K562 (cell line): ENCODE measurements at regions not wholly inside any gene's neighbourhood (a gene's known extent, or its start where the extent isn't known, plus 50 kb on each side); places are given as distances from the start of the nearest gene placed in this dataset.

Experiments used
- ATAC-seq: fragments of 200-7000 bp; cut with Tn5 transposase; 3 replicates; pipeline ENCODE4 v1.9.1; 2020; ENCODE audit warnings: moderate library complexity
- BruUV-seq: library from RNA; stranded (reverse); fragments of 400-500 nt; replicated peaks from 2 replicates; lab custom pipeline; 2021; lab: Mats Ljungman, UMichigan
- CTCF ChIA-PET: fragments of 300-600 bp; formaldehyde crosslinking; extraction: SDS; loops from one replicate; lab custom pipeline; 2021; ENCODE audit warnings: low intra/inter-chr PET ratio; lab: Yijun Ruan, JAX
- POLR2A ChIA-PET: fragments of 300-600, 350-650 bp; sonication (Branson Sonifier 250); formaldehyde crosslinking; extraction: SDS; loops from one replicate; lab custom pipeline; 2021; ENCODE audit warnings: antibody characterized with exemption, inconsistent platforms; lab: Yijun Ruan, JAX
- DNase-seq, 4 experiments: peaks; one replicate each; pipeline versions ENCODE4 v3.0.0 to v3.0.0-alpha.2; 2011 to 2018; ENCODE audit warnings: low spot score in 3 of 4, mixed read lengths in 3 of 4; ENCODE audit errors: extremely low read depth in 1 of 4
- FAIRE-seq: peaks from 2 replicates; lab custom pipeline; 2011; peaks lifted over from hg19 to GRCh38; lab: Jason Lieb, UNC
- H2AFZ ChIP-seq: 2 replicates; pipeline ENCODE4 v1.6.0; 2011; ENCODE audit warnings: low read depth, low read length, control low read depth, inconsistent platforms
- H3K27ac ChIP-seq: fragments of 200-600 bp; 3 replicates; pipeline ENCODE4 v1.8.0; 2011; ENCODE audit warnings: low read depth, mild to moderate bottlenecking, control low read depth, inconsistent platforms, low read length, moderate library complexity, mixed read lengths; ENCODE audit errors: extremely low read depth
- H3K27me3 ChIP-seq, 2 experiments: fragments of 300-600 bp in 1 of 2; 2 replicates in 1 of 2; 3 replicates in 1 of 2; pipeline versions ENCODE4 v1.6.0 to v1.8.0; 2011; ENCODE audit warnings: inconsistent platforms in 2 of 2, low read length in 2 of 2, mild to moderate bottlenecking in 1 of 2, mixed read lengths in 1 of 2, moderate library complexity in 1 of 2; ENCODE audit not compliant: control insufficient read depth in 2 of 2, insufficient read depth in 2 of 2
- H3K36me3 ChIP-seq: fragments of 300-600 bp; 3 replicates; pipeline ENCODE4 v1.8.0; 2011; ENCODE audit warnings: mild to moderate bottlenecking, low read length, inconsistent platforms; ENCODE audit not compliant: control insufficient read depth, insufficient read depth
- H3K4me1 ChIP-seq, 2 experiments: fragments of 200-600 bp in 1 of 2; replicated peaks in 1 of 2; 2 replicates in 1 of 2; 3 replicates in 1 of 2; pipeline versions ENCODE4 v1.5.1 to v1.8.0; 2011; ENCODE audit warnings: inconsistent platforms in 2 of 2, low read length in 2 of 2, mild to moderate bottlenecking in 1 of 2, mixed read lengths in 1 of 2, moderate library complexity in 1 of 2; ENCODE audit not compliant: control insufficient read depth in 2 of 2, insufficient read depth in 2 of 2
- H3K4me2 ChIP-seq: 2 replicates; pipeline ENCODE4 v1.6.1; 2011; ENCODE audit warnings: low read length, control low read depth, inconsistent platforms, mixed read lengths; ENCODE audit not compliant: insufficient read depth
- H3K4me3 ChIP-seq: fragments of 200-600 bp; sonication (generic), shearing (Covaris generic); 2 replicates; pipeline ENCODE4 v1.5.1; 2016; ENCODE audit warnings: control low read depth, inconsistent platforms
- H3K79me2 ChIP-seq: fragments of 200-600 bp; 3 replicates; pipeline ENCODE4 v1.8.0; 2011; ENCODE audit warnings: low read length, inconsistent platforms; ENCODE audit not compliant: control insufficient read depth, insufficient read depth
- H3K9ac ChIP-seq, 2 experiments: 2 replicates each; pipeline versions ENCODE4 v1.6.0 to v1.6.1; 2011; ENCODE audit warnings: low read depth in 2 of 2, low read length in 2 of 2, control low read depth in 1 of 2, inconsistent platforms in 1 of 2, mild to moderate bottlenecking in 1 of 2, mixed read lengths in 1 of 2; ENCODE audit not compliant: insufficient read depth in 1 of 2
- H3K9me1 ChIP-seq: one replicate; pipeline ENCODE4 v1.6.0; 2011; ENCODE audit warnings: inconsistent platforms, mild to moderate bottlenecking, low read length, moderate library complexity; ENCODE audit not compliant: control insufficient read depth, insufficient read depth
- H3K9me3 ChIP-seq: replicated peaks from 2 replicates; pipeline ENCODE4 v1.5.1; 2011; ENCODE audit warnings: low read depth, low read length, inconsistent platforms; ENCODE audit not compliant: control insufficient read depth, insufficient read depth
- H4K20me1 ChIP-seq: replicated peaks from 2 replicates; pipeline ENCODE4 v1.6.1; 2011; ENCODE audit warnings: low read length, inconsistent platforms, mixed read lengths; ENCODE audit not compliant: control insufficient read depth, insufficient read depth
- CREB3 ChIP-seq: fragments of 450-650 bp; conservative IDR thresholded peaks from 2 replicates; pipeline ENCODE4 v1.6.1; 2016; ENCODE audit warnings: missing genetic modification characterization, low read depth, mild to moderate bottlenecking, missing compliant biosample characterization, moderate library complexity
- FUS ChIP-seq: fragments of 200-400 bp; formaldehyde crosslinking; optimal IDR thresholded peaks from 2 replicates; pipeline ENCODE3; 2017; ENCODE audit warnings: low read depth, low read length
- SMARCE1 ChIP-seq: fragments of 450-650 bp; IDR thresholded peaks from 2 replicates; pipeline ENCODE4 v1.7.1; 2016; ENCODE audit warnings: mild to moderate bottlenecking
- SRSF3 ChIP-seq: fragments of 200-400 bp; formaldehyde crosslinking; IDR thresholded peaks from 2 replicates; pipeline ENCODE4 v1.6.1; 2016; ENCODE audit warnings: mild to moderate bottlenecking, low read length, moderate library complexity; ENCODE audit not compliant: insufficient read depth
- STAT5B ChIP-seq: fragments of 250-450 bp; sonication (Bioruptor Pico); IDR thresholded peaks from 2 replicates; pipeline ENCODE4 v1.8.0; 2021; ENCODE audit warnings: mild to moderate bottlenecking, inconsistent platforms
- ZBTB40 ChIP-seq, 2 experiments: fragments of 450-650 bp in 1 of 2; sonication (generic) in 1 of 2; formaldehyde crosslinking in 1 of 2; IDR thresholded peaks; 2 replicates each; pipeline versions ENCODE4 v1.7.1 to v1.9.0; 2016 to 2022; ENCODE audit warnings: inconsistent platforms in 1 of 2, mild to moderate bottlenecking in 1 of 2, missing genetic modification reagents in 1 of 2
- ZNF197 ChIP-seq: fragments of 200-800 bp; sonication (Bioruptor generic); IDR thresholded peaks from 2 replicates; pipeline ENCODE4 v1.6.1; 2016; ENCODE audit warnings: low read depth, missing genetic modification characterization, missing compliant biosample characterization
- ZNF212 ChIP-seq: fragments of 450-650 bp; formaldehyde crosslinking; IDR thresholded peaks from 2 replicates; pipeline ENCODE4 v1.4.0; 2020; ENCODE audit warnings: mild to moderate bottlenecking
- ZNF589 ChIP-seq: fragments of 200-800 bp; sonication (Bioruptor generic); IDR thresholded peaks from 2 replicates; pipeline ENCODE4 v1.6.1; 2016; ENCODE audit warnings: low read depth, missing genetic modification characterization, missing compliant biosample characterization
- ZNF639 ChIP-seq, 2 experiments: fragments of 200-800 bp in 1 of 2; sonication (Bioruptor generic) in 1 of 2; sonication (generic) in 1 of 2; formaldehyde crosslinking in 1 of 2; IDR thresholded peaks in 1 of 2; conservative IDR thresholded peaks in 1 of 2; 2 replicates each; pipeline versions ENCODE4 v1.5.0 to v1.6.1; 2016 to 2020; ENCODE audit warnings: missing compliant biosample characterization in 1 of 2, missing genetic modification characterization in 1 of 2, missing genetic modification reagents in 1 of 2
- in situ Hi-C: fragments of 300-500 bp; cut with MboI; formaldehyde crosslinking; loops from 4 replicates; pipeline ENCODE4 v1.15.0; 2018; ENCODE audit warnings: inconsistent platforms, mixed read lengths
- intact Hi-C: fragments of 100-400 bp; cut with micrococcal nuclease; formaldehyde crosslinking; loops from 2 replicates; pipeline ENCODE4 v1.14.2; 2022

GRCh38 chr14:43649508-43649907 is 857.6 kb downstream of the FSCB start:
- no peaks in the 10 kb centered on the region for H3K27me3 ChIP-seq
- H3K4me3 ChIP-seq, result no peak overlapping the region
- no peaks in the 10 kb centered on the region for H3K9me1 ChIP-seq
- CTCF ChIA-PET, result no interaction called here
- no peak overlapping the region for H3K27ac ChIP-seq
- H3K36me3 ChIP-seq, result no peaks in the 10 kb centered on the region
- POLR2A ChIA-PET, result no interaction called here
- H2AFZ ChIP-seq, result no peak overlapping the region
- in situ Hi-C loops (no loop called here), intact Hi-C loops (no loop called here)
- H3K79me2 ChIP-seq, result no peaks in the 10 kb centered on the region
- no peak overlapping the region for H3K9ac ChIP-seq
- FAIRE-seq (no peak), ATAC-seq (no peak), DNase-seq (no peak)
- H3K4me2 ChIP-seq, result no peak overlapping the region
- 0 out of 2 replicates have a peak, but pooled peaks cover 2% of the 10 kb centered on the region for H3K9me3 ChIP-seq
- no TSS peak for BruUV-seq
- no peaks in the 10 kb centered on the region for H4K20me1 ChIP-seq
- H3K4me1 ChIP-seq, result no peaks in the 10 kb centered on the region
- TF ChIP-seq ZNF639 (CRISPR knock-in tag; conservative IDR thresholded peaks at IDR 0.05 in 1 of 2, IDR thresholded peaks at IDR 0.05 in 1 of 2) (no peak), SMARCE1 (no peak), CREB3 (tag) (no peak), FUS (no peak), ZNF212 (no peak), ZNF197 (CRISPR knock-in tag) (no peak), SRSF3 (no peak), ZNF589 (CRISPR knock-in tag) (no peak), STAT5B (CRISPR knock-in tag) (no peak), ZBTB40 (IDR thresholded peaks at IDR 0.05) (no peak), ZBTB40 (CRISPR knock-in tag; IDR thresholded peaks at IDR 0.05) (no peak)
